H1 (cell line): ENCODE measurements at regions not wholly inside any gene's neighbourhood (a gene's known extent, or its start where the extent isn't known, plus 50 kb on each side); places are given as distances from the start of the nearest gene placed in this dataset.
A peak's percentile ranks its signal among the peaks of the same experiment; 100 is the strongest.

Source experiments
- CTCF ChIA-PET: fragments of 300-600 bp; sonication (Branson Sonifier 250); formaldehyde crosslinking; loops from one replicate; lab custom pipeline; 2021; ENCODE audit not compliant: partially characterized antibody; lab: Charles Lee
- POLR2A ChIA-PET: fragments of 300-600 bp; sonication (Branson Sonifier 250); formaldehyde crosslinking; loops from one replicate; lab custom pipeline; 2021; ENCODE audit warnings: inconsistent platforms; ENCODE audit not compliant: partially characterized antibody; lab: Charles Lee
- DNase-seq, 2 experiments: peaks; one replicate each; pipeline versions ENCODE4 v3.0.0 to v3.0.0-alpha.2; 2010 to 2022; ENCODE audit warnings: low spot score in 2 of 2, low read depth in 1 of 2, mixed read lengths in 1 of 2
- FAIRE-seq: peaks from 2 replicates; lab custom pipeline; 2011; peaks lifted over from hg19 to GRCh38; lab: Jason Lieb, UNC
- H2AFZ ChIP-seq: 2 replicates; pipeline ENCODE4 v1.8.1; 2012; ENCODE audit warnings: low read length, inconsistent platforms
- H2AK5ac ChIP-seq: 2 replicates; pipeline ENCODE4 v1.6.1; 2013; ENCODE audit warnings: low read depth, low read length
- H2BK120ac ChIP-seq: replicated peaks from 2 replicates; pipeline ENCODE3; 2013; ENCODE audit warnings: low read depth, low read length, inconsistent platforms
- H2BK12ac ChIP-seq: 2 replicates; pipeline ENCODE4 v1.6.1; 2013; ENCODE audit warnings: low read depth, low read length
- H2BK15ac ChIP-seq: 2 replicates; pipeline ENCODE4 v1.6.1; 2013; ENCODE audit warnings: low read length
- H2BK20ac ChIP-seq: 2 replicates; pipeline ENCODE4 v1.6.1; 2013; ENCODE audit warnings: low read length
- H2BK5ac ChIP-seq: 2 replicates; pipeline ENCODE4 v1.6.1; 2013; ENCODE audit warnings: low read depth, low read length
- H3K14ac ChIP-seq: 2 replicates; pipeline ENCODE4 v1.6.1; 2013; ENCODE audit warnings: inconsistent platforms; ENCODE audit not compliant: insufficient read length
- H3K18ac ChIP-seq: 2 replicates; pipeline ENCODE4 v1.6.1; 2013; ENCODE audit warnings: low read length; ENCODE audit errors: extremely low read depth
- H3K23ac ChIP-seq: 2 replicates; pipeline ENCODE4 v1.6.1; 2013; ENCODE audit warnings: inconsistent platforms; ENCODE audit not compliant: insufficient read length
- H3K23me2 ChIP-seq: 2 replicates; pipeline ENCODE4 v1.6.1; 2013; ENCODE audit warnings: low read depth, low read length
- H3K27ac ChIP-seq: 2 replicates; pipeline ENCODE4 v1.6.1; 2011; ENCODE audit warnings: low read depth, low read length, inconsistent platforms
- H3K27me3 ChIP-seq, 4 experiments: replicated peaks in 1 of 4; 1 replicate in 1 of 4; 2 replicates in 3 of 4; pipeline versions ENCODE4 v1.6.1 to v1.8.1; 2011 to 2013; ENCODE audit warnings: low read length in 3 of 4, mild to moderate bottlenecking in 3 of 4, inconsistent platforms in 2 of 4, mixed read lengths in 2 of 4, moderate library complexity in 1 of 4; ENCODE audit not compliant: control insufficient read depth in 3 of 4, insufficient read depth in 3 of 4; ENCODE audit errors: extremely low read depth in 1 of 4
- H3K36me3 ChIP-seq, 4 experiments: 2 replicates each; pipeline versions ENCODE4 v1.6.1 to v1.8.1; 2011 to 2013; ENCODE audit warnings: mild to moderate bottlenecking in 4 of 4, low read length in 3 of 4, moderate library complexity in 2 of 4, control low read depth in 1 of 4, inconsistent platforms in 1 of 4; ENCODE audit not compliant: insufficient read depth in 4 of 4, control insufficient read depth in 2 of 4
- H3K4ac ChIP-seq: replicated peaks from 2 replicates; pipeline ENCODE3; 2013; ENCODE audit warnings: low read length, low read depth, mixed read lengths, inconsistent platforms; ENCODE audit not compliant: insufficient read length
- H3K4me1 ChIP-seq, 4 experiments: replicated peaks in 1 of 4; 1 replicate in 1 of 4; 2 replicates in 3 of 4; pipeline versions ENCODE4 v1.6.1 to v1.8.1; 2011 to 2013; ENCODE audit warnings: low read length in 3 of 4, inconsistent platforms in 2 of 4, mixed read lengths in 1 of 4; ENCODE audit not compliant: insufficient read depth in 4 of 4, control insufficient read depth in 3 of 4
- H3K4me2 ChIP-seq, 2 experiments: 2 replicates each; pipeline versions ENCODE4 v1.6.1 to v1.8.1; 2011 to 2013; ENCODE audit warnings: low read depth in 2 of 2, low read length in 2 of 2, control low read depth in 1 of 2, inconsistent platforms in 1 of 2, mild to moderate bottlenecking in 1 of 2; ENCODE audit not compliant: insufficient read depth in 1 of 2
- H3K4me3 ChIP-seq, 4 experiments: fragments of 200-600, 300-600 bp in 1 of 4; sonication (generic), shearing (Covaris generic), sonication (Bioruptor Twin) in 1 of 4; 2 replicates each; pipeline versions ENCODE4 v1.5.1 to v1.8.1; 2011 to 2016; ENCODE audit warnings: low read length in 4 of 4, low read depth in 3 of 4, control low read depth in 2 of 4, inconsistent platforms in 2 of 4, mild to moderate bottlenecking in 2 of 4, mixed read lengths in 1 of 4, moderate library complexity in 1 of 4; ENCODE audit not compliant: insufficient read depth in 2 of 4; ENCODE audit errors: extremely low read depth in 1 of 4
- H3K56ac ChIP-seq: replicated peaks from 2 replicates; pipeline ENCODE3; 2013; ENCODE audit warnings: low read depth, mild to moderate bottlenecking, mixed read lengths, low read length, inconsistent platforms; ENCODE audit not compliant: insufficient read length
- H3K79me1 ChIP-seq: 2 replicates; pipeline ENCODE4 v1.6.1; 2013; ENCODE audit warnings: low read depth, low read length, control low read depth
- H3K79me2 ChIP-seq, 2 experiments: 2 replicates each; pipeline versions ENCODE4 v1.6.1 to v1.8.1; 2012 to 2013; ENCODE audit warnings: low read length in 2 of 2, mild to moderate bottlenecking in 2 of 2, inconsistent platforms in 1 of 2; ENCODE audit not compliant: insufficient read depth in 2 of 2, control insufficient read depth in 1 of 2
- H3K9ac ChIP-seq, 4 experiments: replicated peaks in 1 of 4; 1 replicate in 1 of 4; 2 replicates in 3 of 4; pipeline versions ENCODE4 v1.6.1 to v1.8.1; 2011 to 2013; ENCODE audit warnings: low read depth in 3 of 4, low read length in 3 of 4, control low read depth in 2 of 4, mild to moderate bottlenecking in 2 of 4, moderate library complexity in 2 of 4, inconsistent platforms in 1 of 4; ENCODE audit errors: extremely low read depth in 1 of 4
- H3K9me3 ChIP-seq, 2 experiments: 2 replicates each; pipeline versions ENCODE4 v1.6.1 to v1.8.1; 2012 to 2013; ENCODE audit warnings: mild to moderate bottlenecking in 2 of 2, moderate library complexity in 2 of 2, control low read depth in 1 of 2, inconsistent platforms in 1 of 2, low read depth in 1 of 2, low read length in 1 of 2, mixed read lengths in 1 of 2; ENCODE audit not compliant: insufficient read depth in 2 of 2
- H4K20me1 ChIP-seq, 2 experiments: replicated peaks in 1 of 2; 2 replicates each; pipeline versions ENCODE3 to v1.8.1; 2011 to 2013; ENCODE audit warnings: inconsistent platforms in 2 of 2, low read length in 2 of 2, mild to moderate bottlenecking in 1 of 2; ENCODE audit not compliant: insufficient read depth in 2 of 2, control insufficient read depth in 1 of 2
- H4K5ac ChIP-seq: 2 replicates; pipeline ENCODE4 v1.6.1; 2013; ENCODE audit warnings: low read length, low read depth, mixed read lengths, inconsistent platforms; ENCODE audit not compliant: insufficient read length
- H4K8ac ChIP-seq: 2 replicates; pipeline ENCODE4 v1.8.0; 2013; ENCODE audit warnings: mild to moderate bottlenecking, moderate library complexity, low read length, inconsistent platforms; ENCODE audit not compliant: insufficient read depth; ENCODE audit errors: extremely low read depth
- H4K91ac ChIP-seq: replicated peaks from 2 replicates; pipeline ENCODE3; 2013; ENCODE audit warnings: low read length, mixed read lengths, inconsistent platforms; ENCODE audit not compliant: insufficient read length
- ASH2L ChIP-seq: fragments of 200-600, 300-600 bp; sonication (generic); IDR thresholded peaks from one replicate; pipeline ENCODE4 v1.7.1; 2017; ENCODE audit warnings: low read length
- GABPA ChIP-seq: IDR thresholded peaks from 2 replicates; pipeline ENCODE4 v1.6.1; 2011; ENCODE audit warnings: mild to moderate bottlenecking, low read length, moderate library complexity, borderline replicate concordance; ENCODE audit not compliant: insufficient read depth
- KDM5A ChIP-seq: fragments of 200-600 bp; IDR thresholded peaks from 2 replicates; pipeline ENCODE4 v1.7.1; 2012; ENCODE audit warnings: mild to moderate bottlenecking, low read length, inconsistent platforms, mixed read lengths
- NRF1 ChIP-seq: IDR thresholded peaks from 2 replicates; pipeline ENCODE4 v1.6.1; 2011; ENCODE audit warnings: mild to moderate bottlenecking, low read depth, low read length, improper control_type of control experiment
- SIRT6 ChIP-seq: IDR thresholded peaks from one replicate; pipeline ENCODE4 v1.7.1; 2012; ENCODE audit warnings: low read length, inconsistent platforms
- SP1 ChIP-seq: IDR thresholded peaks from 2 replicates; pipeline ENCODE4 v1.6.1; 2011; ENCODE audit warnings: low read depth, low read length
- TEAD4 ChIP-seq: IDR thresholded peaks from 2 replicates; pipeline ENCODE4 v1.6.1; 2012; ENCODE audit warnings: low read depth, low read length, inconsistent platforms, mixed read lengths
- YY1 ChIP-seq: IDR thresholded peaks from 2 replicates; pipeline ENCODE4 v1.6.1; 2011; ENCODE audit warnings: low read depth, mild to moderate bottlenecking, low read length
- WGBS, 2 experiments: shearing (Covaris generic) in 1 of 2; methylation state at CpG; one replicate each; pipeline versions ENCODE4 v1.1.6 to v1.1.7; 2013 to 2015; ENCODE audit warnings: low lambda C conversion rate in 2 of 2, mixed read lengths in 2 of 2, inconsistent platforms in 1 of 2, low coverage in 1 of 2, missing lambda C conversion rate in 1 of 2; ENCODE audit not compliant: insufficient replicate concordance in 2 of 2, insufficient coverage in 1 of 2, insufficient read length in 1 of 2; ENCODE audit errors: extremely low coverage in 1 of 2, missing lambda C conversion rate in 1 of 2; 5-methylcytosine and 5-hydroxymethylcytosine counted together

- POLR2A ChIA-PET = no interaction called here
- Histone ChIP-seq H2AK5ac (no peak overlapping the region), H3K4me3 (peak overlapping the region in 1 of 4 experiments; percentile 22; a peak in 1 of 8 replicates), H3K27me3 (no peaks in the 10 kb centered on the region), H2AFZ (no peak overlapping the region), H2BK20ac (no peak overlapping the region; the same call in 1 of the 2 replicates), H3K23me2 (no peaks in the 10 kb centered on the region), H3K79me1 (no peaks in the 10 kb centered on the region), H3K9me3 (peaks cover 0 to 7% of the 10 kb centered on the region in 2 experiments; a peak in 1 of 4 replicates), H4K20me1 (no peaks in the 10 kb centered on the region), H3K4me2 (peak overlapping the region in 1 of 2 experiments; percentile 40; a peak in 1 of 4 replicates), H2BK5ac (no peak overlapping the region; the same call in 1 of the 2 replicates), H2BK15ac (no peak overlapping the region), H4K8ac (no peak overlapping the region; the same call in 1 of the 2 replicates), H3K23ac (no peak overlapping the region), H2BK12ac (peak overlapping the region; percentile 3; the same call in 1 of the 2 replicates), H3K79me2 (no peaks in the 10 kb centered on the region), H3K27ac (no peak overlapping the region), H3K4ac (no peak overlapping the region), H3K14ac (no peak overlapping the region), H3K18ac (peak overlapping the region; percentile 15; the same call in 1 of the 2 replicates), H3K4me1 (peaks cover 0 to 4% (median 2%) of the 10 kb centered on the region in 4 experiments; a peak in 4 of 7 replicates), H3K56ac (no peak overlapping the region), H2BK120ac (no peak overlapping the region), H4K91ac (peak overlapping the region; percentile 91), H3K36me3 (no peaks in the 10 kb centered on the region), H3K9ac (no peak overlapping the region), H4K5ac (no peak overlapping the region)
- WGBS, 2 experiments = 82% methylated on average over 6 of the region's 6 CpGs; no CpG with 5 or more reads in 1 of the 2 experiments
- TF ChIP-seq NRF1 (no peak), YY1 (peak; percentile 19; the same call in 1 of the 2 replicates), SIRT6 (no peak), ASH2L (peak; percentile 24), KDM5A (no peak), GABPA (no peak), SP1 (0 out of 2 replicates have a peak, but pooled peaks have one; percentile 28), TEAD4 (0 out of 2 replicates have a peak, but pooled peaks have one; percentile 20)
- CTCF ChIA-PET = interaction anchor here (0.7 kb wide), 1 partner anchor 342 kb away, joined by 3 read pairs; no protein-coding TSS in a partner anchor
- DNase-seq = peak in 1 of 2 experiments; percentile 47
- FAIRE-seq = peak; percentile 28
Observed at GRCh38 chr4:100086766-100087431, 103.4 kb downstream of the DDIT4L start.
